Endodermal cell (in vitro differentiated cells): ENCODE measurements at regions not wholly inside any gene's neighbourhood (a gene's known extent, or its start where the extent isn't known, plus 50 kb on each side); places are given as distances from the start of the nearest gene placed in this dataset.

Experiments used
- DNase-seq: peaks from one replicate; pipeline ENCODE4 v3.0.0-alpha.2; 2017
- H3K27ac ChIP-seq: 2 replicates; pipeline ENCODE4 v1.5.1; 2013; ENCODE audit warnings: mild to moderate bottlenecking, low read depth, low read length, moderate library complexity
- H3K27me3 ChIP-seq: 2 replicates; pipeline ENCODE4 v1.6.1; 2013; ENCODE audit warnings: mild to moderate bottlenecking, low read length, moderate library complexity; ENCODE audit not compliant: insufficient read depth, control insufficient read depth, poor library complexity, severe bottlenecking
- H3K36me3 ChIP-seq: 2 replicates; pipeline ENCODE4 v1.7.0; 2013; ENCODE audit warnings: mild to moderate bottlenecking, low read length, moderate library complexity; ENCODE audit not compliant: control insufficient read depth, insufficient read depth
- H3K4me1 ChIP-seq: one replicate; pipeline ENCODE4 v1.7.0; 2013; ENCODE audit warnings: low read length; ENCODE audit not compliant: control insufficient read depth, insufficient read depth
- H3K4me3 ChIP-seq: 2 replicates; pipeline ENCODE4 v1.5.1; 2013; ENCODE audit warnings: mild to moderate bottlenecking, low read length, moderate library complexity
- H3K9ac ChIP-seq: 2 replicates; pipeline ENCODE4 v1.6.1; 2013; ENCODE audit warnings: mild to moderate bottlenecking, low read length, moderate library complexity; ENCODE audit not compliant: poor library complexity, severe bottlenecking; ENCODE audit errors: extremely low read depth
- H3K9me3 ChIP-seq: 2 replicates; pipeline ENCODE4 v1.6.1; 2013; ENCODE audit warnings: mild to moderate bottlenecking, low read length, moderate library complexity; ENCODE audit not compliant: control insufficient read depth
- H3K27ac Mint-ChIP-seq: 2 replicates; pipeline ENCODE4 v1.8.0; 2020; ENCODE audit warnings: mixed read lengths
- H3K27me3 Mint-ChIP-seq: 2 replicates; pipeline ENCODE4 v1.8.0; 2021; ENCODE audit warnings: mild to moderate bottlenecking, mixed read lengths; ENCODE audit not compliant: insufficient read depth
- H3K36me3 Mint-ChIP-seq: 2 replicates; pipeline ENCODE4 v1.8.0; 2020; ENCODE audit warnings: low read depth, mixed read lengths
- H3K4me1 Mint-ChIP-seq: 2 replicates; pipeline ENCODE4 v1.8.0; 2020; ENCODE audit warnings: mixed read lengths
- H3K4me3 Mint-ChIP-seq: 2 replicates; pipeline ENCODE4 v1.8.0; 2020; ENCODE audit warnings: mild to moderate bottlenecking, moderate library complexity, mixed read lengths
- H3K9me3 Mint-ChIP-seq: 2 replicates; pipeline ENCODE4 v1.8.0; 2020; ENCODE audit warnings: mild to moderate bottlenecking, mixed read lengths
- CTCF ChIP-seq: fragments of 200-600 bp; sonication (generic); conservative IDR thresholded peaks from 2 replicates; pipeline ENCODE4 v1.5.0; 2021; ENCODE audit warnings: antibody characterized with exemption, mild to moderate bottlenecking
- WGBS, 2 experiments: methylation state at CpG; one replicate each; pipeline versions ENCODE4 v1.1.5 to v1.1.7; 2013; ENCODE audit warnings: missing lambda C conversion rate in 2 of 2, mixed read lengths in 1 of 2; ENCODE audit not compliant: insufficient coverage in 1 of 2, insufficient read length in 1 of 2; 5-methylcytosine and 5-hydroxymethylcytosine counted together

- peaks cover 6% of the 10 kb centered on the region for H3K36me3 Mint-ChIP-seq
- no peaks in the 10 kb centered on the region for H3K27me3 ChIP-seq
- H3K9me3 ChIP-seq, result no peaks in the 10 kb centered on the region
- peaks cover 68% of the 10 kb centered on the region for H3K4me1 Mint-ChIP-seq
- H3K4me3 Mint-ChIP-seq, result peak overlapping the region; percentile 24
- H3K9ac ChIP-seq, result no peak overlapping the region
- H3K4me3 ChIP-seq, result peak overlapping the region; percentile 71
- peak; percentile 71 for DNase-seq
- H3K27me3 Mint-ChIP-seq, result no peaks in the 10 kb centered on the region
- H3K27ac ChIP-seq, result peak overlapping the region; percentile 54
- TF ChIP-seq CTCF, result no peak
- peaks cover 27% of the 10 kb centered on the region for H3K4me1 ChIP-seq
- H3K27ac Mint-ChIP-seq, result peak overlapping the region; percentile 74
- WGBS, 2 experiments, result 3 to 8% methylated on average over 4 to 5 of the region's 5 CpGs
- H3K36me3 ChIP-seq, result peaks cover 3% of the 10 kb centered on the region
- H3K9me3 Mint-ChIP-seq, result no peaks in the 10 kb centered on the region
Observed at GRCh38 chr11:129252621-129253020, 60.5 kb upstream of the ARHGAP32 start.

DNA sequence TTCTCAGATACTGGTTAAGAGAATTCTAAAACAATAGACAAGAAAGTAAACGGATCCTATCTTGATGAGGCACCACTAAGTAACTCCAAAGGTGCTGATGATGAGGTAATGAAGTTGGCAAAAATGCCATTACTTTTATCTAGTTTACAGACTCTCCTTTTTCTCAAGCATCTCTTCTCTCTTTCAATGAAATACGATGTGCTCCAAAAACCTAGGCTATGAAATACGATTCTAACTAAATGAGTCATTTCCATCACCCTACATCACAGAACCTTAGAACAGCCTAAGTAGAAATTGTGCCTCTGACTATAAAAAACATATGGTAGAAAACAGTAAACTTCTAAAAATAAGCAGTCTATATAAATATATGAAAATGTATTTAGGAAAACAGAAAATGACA, 58.9 kb upstream of the ARHGAP32 start:
- Histone ChIP-seq H3K27me3 (no peaks in the 10 kb centered on the region), H3K9ac (no peak overlapping the region), H3K36me3 (peaks cover 3% of the 10 kb centered on the region), H3K4me3 (no peak overlapping the region), H3K27ac (no peak overlapping the region), H3K9me3 (no peaks in the 10 kb centered on the region), H3K4me1 (peaks cover 27% of the 10 kb centered on the region)
- no peak overlapping the region for H3K4me3 Mint-ChIP-seq
- DNase-seq, result no peak
- no peak overlapping the region for H3K27ac Mint-ChIP-seq
- no peaks in the 10 kb centered on the region for H3K27me3 Mint-ChIP-seq
- no peaks in the 10 kb centered on the region for H3K9me3 Mint-ChIP-seq
- H3K4me1 Mint-ChIP-seq, result peaks cover 62% of the 10 kb centered on the region
- peaks cover 6% of the 10 kb centered on the region for H3K36me3 Mint-ChIP-seq
- TF ChIP-seq CTCF, result no peak
- WGBS, 2 experiments, result 73 to 80% methylated on average over 2 to 3 of the region's 3 CpGs

DNA sequence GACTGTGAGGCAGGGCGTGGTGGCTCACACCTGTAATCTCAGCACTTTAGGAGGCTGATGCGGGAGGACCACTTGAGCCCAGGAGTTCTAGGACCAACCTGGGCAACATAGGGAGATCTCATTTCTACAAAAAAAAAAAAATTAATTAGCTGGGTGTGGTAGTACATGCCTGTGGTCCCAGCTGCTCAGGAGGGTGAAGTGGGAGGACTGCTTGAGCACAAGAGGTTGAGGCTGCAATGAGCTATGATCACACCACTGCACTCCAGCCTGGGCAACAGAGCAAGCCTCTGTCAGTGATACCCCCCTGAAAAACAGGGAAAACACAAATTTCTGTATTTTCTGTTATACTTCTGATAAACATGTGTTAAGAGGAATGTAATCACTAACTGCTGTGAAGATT, 57.8 kb upstream of the ARHGAP32 start:
- no peaks in the 10 kb centered on the region for H3K27me3 ChIP-seq
- H3K4me1 ChIP-seq, result peaks cover 27% of the 10 kb centered on the region
- H3K27ac ChIP-seq, result no peak overlapping the region
- H3K36me3 ChIP-seq, result peaks cover 3% of the 10 kb centered on the region
- Mint-ChIP-seq H3K27me3 (no peaks in the 10 kb centered on the region), H3K36me3 (peaks cover 6% of the 10 kb centered on the region), H3K9me3 (no peaks in the 10 kb centered on the region), H3K4me1 (peaks cover 53% of the 10 kb centered on the region), H3K27ac (no peak overlapping the region), H3K4me3 (no peak overlapping the region)
- H3K9me3 ChIP-seq, result no peaks in the 10 kb centered on the region
- WGBS, 2 experiments, result 95 to 96% methylated on average over 2 of the region's 2 CpGs
- no peak overlapping the region for H3K9ac ChIP-seq
- DNase-seq, result no peak
- H3K4me3 ChIP-seq, result no peak overlapping the region
- no peak for TF ChIP-seq CTCF
